ENCODE measurements at regions not wholly inside any gene's neighbourhood (a gene's known extent, or its start where the extent isn't known, plus 50 kb on each side); places are given as distances from the start of the nearest gene placed in this dataset.

- H3K9me3 ChIP-seq = peaks cover 0 to 2% (median 0%) of the 10 kb centered on the region in 12 donors
- 75 to 91% (median 86%) methylated on average over 1 of the region's 1 CpG for WGBS, 4 donors
Measured at GRCh38 chr9:105073147-105073546, 145.2 kb upstream of the ABCA1 start.

GRCh38 chr9:105074491-105074890 lies 146.5 kb upstream of the ABCA1 start:
- ATAC-seq = no peak
- intact Hi-C loops (cut with DNase I) = no loop called here
- no peaks in the 10 kb centered on the region for H3K36me3 ChIP-seq
- no peak for DNase-seq
- H3K4me3 ChIP-seq = no peak overlapping the region
- no peaks in the 10 kb centered on the region for H3K4me1 ChIP-seq
- no peak overlapping the region for H3K27ac ChIP-seq
- no peak for TF ChIP-seq CTCF (IDR thresholded peaks at IDR 0.05)
- TF ChIP-seq POLR2A (IDR thresholded peaks at IDR 0.05) = no peak
- 85 to 96% (median 94%) methylated on average over 2 of the region's 2 CpGs for WGBS, 4 donors
- no peaks in the 10 kb centered on the region for H3K27me3 ChIP-seq
- H3K9me3 ChIP-seq = no peaks in the 10 kb centered on the region

More at GRCh38 chr9:105073147-105073546, 145.2 kb upstream of the ABCA1 start:
- Histone ChIP-seq H3K36me3 (no peaks in the 10 kb centered on the region), H3K4me3 (no peak overlapping the region), H3K4me1 (no peaks in the 10 kb centered on the region), H3K27ac (no peak overlapping the region), H3K27me3 (no peaks in the 10 kb centered on the region)
- DNase-seq (no peak), ATAC-seq (no peak)
- intact Hi-C loops (cut with DNase I) = no loop called here
- TF ChIP-seq POLR2A (IDR thresholded peaks at IDR 0.05) (no peak), CTCF (IDR thresholded peaks at IDR 0.05) (no peak)

- ATAC-seq (no peak), DNase-seq (no peak)
- intact Hi-C loops (cut with DNase I) = no loop called here
- 74 to 78% (median 75%) methylated on average over 5 of the region's 5 CpGs for WGBS, 4 donors
- no peaks in the 10 kb centered on the region for H3K27me3 ChIP-seq
- H3K4me1 ChIP-seq = no peaks in the 10 kb centered on the region
- no peak overlapping the region for H3K4me3 ChIP-seq
- H3K9me3 ChIP-seq = no peaks in the 10 kb centered on the region
- no peaks in the 10 kb centered on the region for H3K36me3 ChIP-seq
- no peak overlapping the region for H3K27ac ChIP-seq
- TF ChIP-seq POLR2A (IDR thresholded peaks at IDR 0.05) = no peak
- no peak for TF ChIP-seq CTCF (IDR thresholded peaks at IDR 0.05)
Measured at GRCh38 chr9:105076729-105077128, 148.8 kb upstream of the ABCA1 start.

- no peak overlapping the region for H3K27ac ChIP-seq
- H3K4me1 ChIP-seq = no peaks in the 10 kb centered on the region
- H3K27me3 ChIP-seq = no peaks in the 10 kb centered on the region
- intact Hi-C loops (cut with DNase I) = no loop called here
- no peak overlapping the region for H3K4me3 ChIP-seq
- 97 to 100% (median 99%) methylated on average over 2 of the region's 2 CpGs for WGBS, 4 donors
- no peaks in the 10 kb centered on the region for H3K9me3 ChIP-seq
- TF ChIP-seq POLR2A (IDR thresholded peaks at IDR 0.05) (no peak), CTCF (IDR thresholded peaks at IDR 0.05) (no peak)
- no peak for ATAC-seq
- no peaks in the 10 kb centered on the region for H3K36me3 ChIP-seq
- DNase-seq = no peak
Measured at GRCh38 chr9:105079457-105079856, 151.5 kb upstream of the ABCA1 start.

All from heart left ventricle (tissue), 16 donors.